GM21825 (cell line): ENCODE measurements at regions not wholly inside any gene's neighbourhood (a gene's known extent, or its start where the extent isn't known, plus 50 kb on each side); places are given as distances from the start of the nearest gene placed in this dataset.
"Not testable (repeated sequence)": the region's sequence is repeated elsewhere in the genome, so short reads cannot be mapped to it uniquely, and the experiment has no call there.

Experiments used
- ATAC-seq: cut with Tn5 transposase; IDR thresholded peaks from one replicate; pipeline ENCODE4 v1.9.1; 2021; ENCODE audit warnings: mild to moderate bottlenecking, moderate library complexity; ENCODE audit not compliant: unreplicated experiment

GRCh38 chr7:156549636-156550035, 90.9 kb upstream of the RNF32 start:
- ATAC-seq: no peak

DNA sequence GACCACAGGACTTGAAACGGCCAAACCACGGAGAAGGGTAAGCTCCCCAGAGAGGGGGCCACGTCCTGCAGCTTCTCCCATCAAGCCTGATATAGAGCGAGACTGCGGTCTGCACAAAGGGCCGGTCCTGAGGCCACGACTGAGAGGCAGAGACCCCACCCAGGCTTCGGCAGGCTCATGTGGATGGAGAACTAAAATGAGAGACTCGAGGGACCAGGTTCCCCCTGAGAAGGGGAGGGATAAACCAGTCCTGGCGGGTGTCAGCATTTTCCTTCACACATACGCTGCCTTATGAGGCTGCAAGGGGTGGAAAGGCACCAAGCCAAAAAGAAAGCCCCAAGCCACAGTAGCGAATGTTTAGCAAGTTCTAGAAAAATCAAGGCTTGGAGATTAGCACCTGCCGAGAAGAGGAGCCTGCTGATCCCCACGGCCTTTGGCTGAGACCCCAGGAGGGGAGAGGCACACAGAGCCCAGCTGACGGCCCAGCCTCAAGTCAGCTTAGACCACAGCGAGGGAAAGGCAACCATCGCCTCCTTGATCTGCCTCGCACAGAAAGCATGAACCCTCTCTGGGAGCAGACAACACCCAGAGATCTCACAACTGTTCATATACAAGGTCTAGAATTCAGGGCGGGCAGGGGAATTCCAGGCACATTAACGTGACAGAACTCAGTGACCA, 92.6 kb upstream of the RNF32 start:
- ATAC-seq: no peak

DNA sequence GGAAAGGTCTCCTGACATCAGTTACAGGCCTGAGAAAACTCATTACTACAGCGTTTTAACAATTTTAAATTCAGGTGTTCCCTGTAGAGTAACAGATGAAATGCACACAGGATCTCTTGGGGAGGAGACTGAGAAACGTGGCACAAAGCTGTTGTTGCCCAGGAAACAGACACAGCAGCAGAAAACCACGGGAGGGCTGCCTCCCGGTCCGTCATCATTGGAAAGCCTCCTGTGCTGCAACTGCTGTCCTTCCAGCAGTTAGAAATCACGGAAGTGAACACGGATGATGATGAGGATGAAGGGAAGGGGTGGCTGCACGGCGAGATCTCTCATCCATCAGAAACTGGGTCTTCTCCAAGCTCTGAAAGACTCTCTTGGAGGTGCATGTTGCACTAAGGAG, 94.6 kb upstream of the RNF32 start:
- ATAC-seq: no peak

- ATAC-seq: no peak
Observed at GRCh38 chr7:156544919-156545715, 95.5 kb upstream of the RNF32 start.

DNA sequence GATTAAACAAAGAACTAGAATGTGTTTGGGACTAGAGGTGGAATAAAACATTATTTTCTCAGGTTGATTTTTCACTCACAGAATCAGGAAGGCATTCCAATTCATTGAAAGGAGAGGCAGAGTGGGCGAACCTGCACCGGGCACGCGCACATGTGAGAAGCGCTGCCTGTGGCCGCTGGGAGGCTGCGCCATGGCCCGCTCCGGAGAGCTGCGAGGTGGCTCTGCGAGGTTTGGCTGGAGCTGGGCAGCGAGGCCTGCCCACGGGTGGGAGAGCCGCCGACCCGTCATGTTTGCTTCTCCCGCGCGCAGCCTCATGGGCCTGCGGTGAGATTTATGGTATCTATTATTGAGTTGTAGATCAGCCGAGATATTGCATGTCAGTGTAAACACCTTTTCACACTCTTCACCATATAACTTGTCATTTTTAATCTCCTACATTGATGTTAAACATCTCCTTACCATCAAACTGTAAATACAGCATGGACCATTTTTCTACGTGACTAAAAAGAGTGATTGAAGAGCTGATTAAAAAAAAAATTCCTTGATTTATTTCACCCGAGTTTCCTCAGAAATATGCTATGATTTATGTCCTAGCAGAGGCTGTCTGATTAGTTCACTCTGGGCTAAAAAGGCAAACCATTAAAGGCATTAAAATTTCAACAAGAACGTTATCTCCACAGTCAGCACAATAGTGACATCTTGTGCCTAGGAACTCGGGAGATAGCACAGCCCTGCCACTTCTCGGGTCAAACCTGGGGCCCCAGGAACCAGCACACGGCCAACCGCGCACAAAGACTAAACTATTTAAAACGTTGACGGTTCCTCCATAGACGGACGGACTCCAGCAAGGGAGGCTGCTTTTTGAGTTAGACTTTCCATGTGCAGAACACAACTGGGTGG, 96.6 kb upstream of the RNF32 start:
- no peak for ATAC-seq

DNA sequence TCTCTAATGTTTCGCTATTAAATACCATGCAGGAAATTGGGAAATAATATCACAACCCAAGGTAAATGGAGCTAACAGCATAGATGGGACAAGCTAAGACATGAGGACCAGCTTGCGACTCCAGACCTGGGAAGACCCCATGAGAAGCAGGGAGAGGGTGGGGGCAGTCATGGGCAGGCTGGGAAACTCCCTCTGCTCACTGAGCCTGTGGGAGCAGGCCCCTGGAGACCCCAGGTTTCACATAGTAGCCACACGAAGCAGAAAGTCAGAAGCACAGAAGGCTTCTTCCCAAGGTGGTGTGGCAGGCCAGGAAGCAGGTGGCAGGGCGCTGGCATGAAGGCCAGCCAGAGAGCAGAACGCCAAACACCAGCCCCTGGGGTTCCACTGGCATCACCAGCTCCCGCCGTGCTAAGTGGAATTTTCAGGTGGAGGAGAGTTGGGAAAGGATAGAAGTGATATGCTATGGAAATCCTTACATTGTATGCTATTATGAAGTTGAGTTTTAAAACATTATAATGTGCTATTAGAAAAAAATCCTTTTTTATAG, 99.9 kb upstream of the RNF32 start:
- ATAC-seq: no peak

DNA sequence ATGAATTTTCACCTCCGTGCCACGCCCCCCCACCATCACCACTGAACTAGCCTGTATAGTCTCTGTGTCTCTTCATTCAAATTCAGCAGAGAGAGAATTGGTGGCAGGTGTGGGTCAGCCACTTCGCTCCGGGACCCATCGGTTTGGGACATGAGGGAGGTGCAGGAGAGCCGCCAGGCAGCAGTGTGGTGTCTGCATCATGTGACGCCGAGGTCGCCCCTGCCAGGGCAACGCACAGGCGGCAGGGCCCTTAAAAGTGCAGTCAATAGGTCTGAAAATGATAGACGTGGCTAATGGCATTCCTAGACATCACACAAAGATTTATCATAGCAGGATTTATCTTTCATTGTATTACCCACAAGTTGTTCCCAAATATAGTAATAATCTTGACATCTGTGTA, 100.6 kb upstream of the RNF32 start:
- ATAC-seq: no peak

DNA sequence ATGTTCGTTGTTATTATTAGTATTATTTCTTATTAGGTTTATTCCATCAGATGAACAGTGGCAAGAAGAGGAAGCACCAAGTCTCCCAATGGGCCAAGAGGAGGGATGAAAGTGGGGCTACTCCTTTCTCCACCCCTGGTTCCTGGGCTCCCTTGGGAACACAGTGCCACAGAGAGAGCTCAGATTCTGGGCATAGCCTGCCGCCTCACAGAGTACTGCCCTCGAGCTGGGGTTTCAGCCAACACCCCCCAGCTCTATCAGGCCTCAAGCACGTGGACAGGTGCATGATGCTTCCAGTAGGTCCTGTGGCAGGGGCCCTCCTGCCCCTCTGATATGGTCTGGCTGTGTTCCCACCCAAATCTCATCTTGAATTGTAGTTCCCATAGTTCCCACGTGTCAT, 103.6 kb upstream of the RNF32 start:
- no peak for ATAC-seq

GRCh38 chr7:156534925-156535324, 105.6 kb upstream of the RNF32 start:
- ATAC-seq: no peak

GRCh38 chr7:156533964-156534363, 106.6 kb upstream of the RNF32 start:
- ATAC-seq: no peak

GRCh38 chr7:156533420-156533819, 107.2 kb upstream of the RNF32 start:
- ATAC-seq: no peak

GRCh38 chr7:156532016-156532602, 108.5 kb upstream of the RNF32 start:
- ATAC-seq: no peak

GRCh38 chr7:156529956-156530355, 110.6 kb upstream of the RNF32 start:
- ATAC-seq: no peak

DNA sequence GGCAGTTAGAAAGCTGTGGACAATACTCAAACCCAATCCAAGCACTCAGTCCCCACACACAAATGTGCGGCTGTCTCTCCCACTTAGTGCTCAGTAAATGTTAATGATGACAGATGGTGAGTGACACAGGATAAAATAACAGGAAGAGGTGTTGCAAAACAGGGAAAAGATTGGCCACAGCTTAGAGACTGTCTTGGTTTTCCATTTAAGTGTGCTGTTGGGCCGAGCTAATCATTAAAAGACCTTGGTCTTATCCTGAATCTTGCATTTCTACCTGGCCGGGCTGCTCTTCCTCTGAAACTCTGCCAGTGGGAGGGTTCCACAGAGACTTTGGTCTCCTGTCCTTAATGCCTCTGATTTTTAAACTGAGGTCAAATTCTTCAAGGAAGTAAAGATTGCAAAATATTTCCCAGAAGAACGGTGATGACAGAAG, 113.1 kb upstream of the RNF32 start:
- ATAC-seq: no peak

- no peak for ATAC-seq
Observed at GRCh38 chr7:156524818-156525597, 115.6 kb upstream of the RNF32 start.

GRCh38 chr7:156523447-156524048, 117.0 kb upstream of the RNF32 start:
- no peak for ATAC-seq

DNA sequence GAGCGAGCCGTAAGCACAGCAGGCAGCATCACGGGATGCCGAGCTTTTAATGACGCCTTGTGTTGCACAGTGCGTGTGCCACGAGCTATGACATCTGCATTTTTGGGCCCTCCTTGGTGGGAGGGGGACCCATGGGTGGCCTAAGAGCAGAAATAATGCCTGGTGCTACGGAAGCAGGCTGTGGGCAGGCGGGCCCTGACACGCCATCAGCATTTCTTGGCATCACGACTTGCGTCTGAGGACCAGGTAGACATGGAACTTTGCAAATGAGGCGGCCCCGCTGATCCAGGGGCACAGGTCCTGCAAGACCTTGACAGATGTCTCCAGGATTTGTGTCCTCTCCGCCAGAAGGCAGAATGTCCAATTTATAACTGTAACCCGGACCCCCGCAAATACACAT, 117.8 kb upstream of the RNF32 start:
- no peak for ATAC-seq

GRCh38 chr7:156519070-156519469, 121.5 kb upstream of the RNF32 start:
- ATAC-seq: no peak

- no peak for ATAC-seq
Observed at GRCh38 chr7:156518466-156518865, 122.1 kb upstream of the RNF32 start.

- ATAC-seq: not testable (repeated sequence)
Observed at GRCh38 chr7:156517858-156518257, 122.7 kb upstream of the RNF32 start.
